Left ventricle myocardium inferior (tissue), 1 donor: ENCODE measurements at regions not wholly inside any gene's neighbourhood (a gene's known extent, or its start where the extent isn't known, plus 50 kb on each side); places are given as distances from the start of the nearest gene placed in this dataset.
A peak's percentile ranks its signal among the peaks of the same experiment; 100 is the strongest.

Experiments used
- DNase-seq: peaks from one replicate; pipeline ENCODE4 v3.0.0-alpha.2; 2020
- H3K27ac ChIP-seq: fragments of 200-600 bp; replicated peaks from 2 replicates; pipeline ENCODE4 v1.8.0; 2021
- H3K27me3 ChIP-seq: fragments of 200-600 bp; 2 replicates; pipeline ENCODE4 v1.8.0; 2021; ENCODE audit warnings: low read depth
- H3K36me3 ChIP-seq: fragments of 200-600 bp; 2 replicates; pipeline ENCODE4 v1.8.0; 2021
- H3K4me1 ChIP-seq: fragments of 200-600 bp; 2 replicates; pipeline ENCODE4 v1.8.0; 2021
- H3K4me3 ChIP-seq: fragments of 200-600 bp; 2 replicates; pipeline ENCODE4 v1.8.0; 2021; ENCODE audit warnings: mild to moderate bottlenecking, moderate library complexity
- H3K9me3 ChIP-seq: fragments of 200-600 bp; replicated peaks from 2 replicates; pipeline ENCODE4 v1.8.0; 2021
- CTCF ChIP-seq: fragments of 200-600 bp; IDR thresholded peaks from 2 replicates; pipeline ENCODE4 v1.8.0; 2021; ENCODE audit warnings: antibody characterized with exemption, mild to moderate bottlenecking, borderline replicate concordance
- intact Hi-C: fragments of 100-400 bp; cut with micrococcal nuclease; formaldehyde crosslinking; loops from one replicate; pipeline ENCODE4 v1.11.0; 2022
- donor health status: DM: no; HTN: yes; CAD: no; lungs with severe emphysema.

DNA sequence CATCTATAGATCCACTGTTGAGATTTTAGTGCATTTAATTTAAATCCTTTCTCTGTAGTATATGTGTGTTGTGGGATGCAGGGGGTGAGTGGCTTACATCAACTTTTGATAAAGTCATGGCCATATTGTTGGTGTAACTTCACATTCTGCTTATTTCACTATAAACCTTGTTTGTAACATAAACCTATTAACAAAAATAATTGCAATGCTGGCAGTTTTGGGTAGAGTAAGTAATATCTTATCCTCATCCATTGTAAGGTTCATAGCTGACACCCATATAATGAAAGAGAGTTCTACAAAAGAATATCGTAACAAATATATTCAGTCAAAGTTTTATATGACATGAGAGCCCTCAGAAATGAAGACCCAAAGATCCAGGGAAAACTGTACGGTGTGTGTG lies 601.7 kb upstream of the ANO3 start:
- intact Hi-C loops: no loop called here
- TF ChIP-seq CTCF: no peak
- no peak for DNase-seq
- H3K9me3 ChIP-seq: no peaks in the 10 kb centered on the region
- H3K4me3 ChIP-seq: no peak overlapping the region
- H3K4me1 ChIP-seq: no peaks in the 10 kb centered on the region
- H3K27me3 ChIP-seq: no peaks in the 10 kb centered on the region
- no peak overlapping the region for H3K27ac ChIP-seq
- no peaks in the 10 kb centered on the region for H3K36me3 ChIP-seq

DNA sequence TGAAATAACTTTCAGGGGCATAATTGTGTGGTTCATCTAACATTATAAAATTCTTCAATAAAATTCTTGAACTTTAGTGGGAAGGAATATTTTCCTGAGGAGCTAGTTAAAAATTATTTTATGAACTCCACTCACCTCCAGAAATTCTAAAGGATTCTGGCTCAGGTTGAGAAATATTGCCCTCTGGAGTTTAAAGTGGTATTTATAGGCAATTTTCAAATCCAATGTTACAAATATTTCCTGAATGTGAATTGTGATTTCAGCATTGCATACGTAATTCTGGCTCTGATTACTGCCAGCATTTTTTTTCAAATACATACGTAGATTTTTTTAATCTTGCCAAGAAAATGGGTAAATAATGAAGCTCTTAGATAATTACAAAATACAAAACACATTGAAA lies 598.2 kb upstream of the ANO3 start:
- H3K4me3 ChIP-seq: no peak overlapping the region
- no peak overlapping the region for H3K27ac ChIP-seq
- no peaks in the 10 kb centered on the region for H3K36me3 ChIP-seq
- H3K27me3 ChIP-seq: no peaks in the 10 kb centered on the region
- DNase-seq: no peak
- H3K9me3 ChIP-seq: no peaks in the 10 kb centered on the region
- H3K4me1 ChIP-seq: no peaks in the 10 kb centered on the region
- TF ChIP-seq CTCF: no peak
- intact Hi-C loops: no loop called here

- Histone ChIP-seq H3K36me3 (no peaks in the 10 kb centered on the region), H3K27me3 (no peaks in the 10 kb centered on the region), H3K4me1 (no peaks in the 10 kb centered on the region), H3K9me3 (no peaks in the 10 kb centered on the region), H3K27ac (no peak overlapping the region), H3K4me3 (no peak overlapping the region)
- no peak for DNase-seq
- peak; percentile 41 for TF ChIP-seq CTCF
- intact Hi-C loops: no loop called here
Observed at GRCh38 chr11:25734591-25735211, 597.2 kb upstream of the ANO3 start.

DNA sequence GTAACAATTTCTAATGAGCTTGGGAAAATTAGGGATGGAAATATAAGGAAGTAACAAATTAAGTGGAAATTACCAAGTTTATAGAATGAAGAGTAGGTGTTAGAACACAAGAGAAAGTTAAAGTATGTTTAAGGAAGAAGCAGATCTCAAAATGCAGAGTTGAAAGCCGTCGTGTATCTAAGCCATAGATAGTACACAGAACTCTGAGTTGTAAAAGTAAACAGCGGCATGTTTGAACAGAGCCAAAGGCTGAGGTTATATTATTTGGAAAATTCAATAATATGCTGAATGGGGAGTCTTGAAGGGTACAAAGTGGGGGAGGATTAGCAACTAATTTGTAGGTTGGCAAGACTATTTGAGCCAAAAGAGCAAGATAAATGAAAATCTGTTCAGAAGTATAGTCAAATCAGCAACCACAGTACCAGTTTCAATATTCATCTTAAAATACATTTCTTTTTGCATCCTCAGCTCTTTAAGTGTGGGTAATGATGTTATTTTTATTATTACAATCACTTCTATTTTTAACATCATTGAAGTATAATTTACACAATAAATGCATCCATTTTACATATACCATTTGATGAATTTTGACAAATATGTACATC lies 594.8 kb upstream of the ANO3 start:
- H3K4me1 ChIP-seq: no peaks in the 10 kb centered on the region
- no peak for DNase-seq
- H3K36me3 ChIP-seq: no peaks in the 10 kb centered on the region
- no peak overlapping the region for H3K27ac ChIP-seq
- no peak overlapping the region for H3K4me3 ChIP-seq
- intact Hi-C loops: no loop called here
- TF ChIP-seq CTCF: no peak
- no peaks in the 10 kb centered on the region for H3K27me3 ChIP-seq
- no peaks in the 10 kb centered on the region for H3K9me3 ChIP-seq

- peaks cover 3% of the 10 kb centered on the region for H3K9me3 ChIP-seq
- H3K27me3 ChIP-seq: no peaks in the 10 kb centered on the region
- no peak overlapping the region for H3K27ac ChIP-seq
- H3K36me3 ChIP-seq: no peaks in the 10 kb centered on the region
- H3K4me3 ChIP-seq: no peak overlapping the region
- no peak for DNase-seq
- H3K4me1 ChIP-seq: no peaks in the 10 kb centered on the region
- intact Hi-C loops: no loop called here
- no peak for TF ChIP-seq CTCF
Observed at GRCh38 chr11:25741886-25742285, 590.0 kb upstream of the ANO3 start.
